ENCODE measurements at regions not wholly inside any gene's neighbourhood (a gene's known extent, or its start where the extent isn't known, plus 50 kb on each side); places are given as distances from the start of the nearest gene placed in this dataset.

DNA sequence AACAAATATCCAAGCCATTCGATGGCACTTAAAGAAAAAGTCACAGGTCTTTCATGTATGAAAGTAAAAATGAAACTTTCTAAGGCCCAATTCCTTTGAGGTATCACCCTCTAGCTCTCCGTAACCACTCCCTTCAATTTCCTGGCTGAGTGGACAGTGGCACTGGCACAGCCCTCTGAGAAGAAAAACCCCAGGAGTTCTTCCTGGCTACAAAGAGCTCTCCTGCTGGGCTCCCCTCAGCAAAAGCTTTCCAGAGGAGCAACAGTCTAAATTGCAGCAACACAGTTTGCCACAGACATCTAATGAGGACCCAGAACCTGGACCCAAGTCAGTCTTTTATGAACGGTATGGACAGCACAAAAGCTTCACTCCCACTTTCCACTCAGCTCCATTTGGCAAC lies 71.8 kb downstream of the FUNDC1 start:
- TF ChIP-seq, protein P1, sequence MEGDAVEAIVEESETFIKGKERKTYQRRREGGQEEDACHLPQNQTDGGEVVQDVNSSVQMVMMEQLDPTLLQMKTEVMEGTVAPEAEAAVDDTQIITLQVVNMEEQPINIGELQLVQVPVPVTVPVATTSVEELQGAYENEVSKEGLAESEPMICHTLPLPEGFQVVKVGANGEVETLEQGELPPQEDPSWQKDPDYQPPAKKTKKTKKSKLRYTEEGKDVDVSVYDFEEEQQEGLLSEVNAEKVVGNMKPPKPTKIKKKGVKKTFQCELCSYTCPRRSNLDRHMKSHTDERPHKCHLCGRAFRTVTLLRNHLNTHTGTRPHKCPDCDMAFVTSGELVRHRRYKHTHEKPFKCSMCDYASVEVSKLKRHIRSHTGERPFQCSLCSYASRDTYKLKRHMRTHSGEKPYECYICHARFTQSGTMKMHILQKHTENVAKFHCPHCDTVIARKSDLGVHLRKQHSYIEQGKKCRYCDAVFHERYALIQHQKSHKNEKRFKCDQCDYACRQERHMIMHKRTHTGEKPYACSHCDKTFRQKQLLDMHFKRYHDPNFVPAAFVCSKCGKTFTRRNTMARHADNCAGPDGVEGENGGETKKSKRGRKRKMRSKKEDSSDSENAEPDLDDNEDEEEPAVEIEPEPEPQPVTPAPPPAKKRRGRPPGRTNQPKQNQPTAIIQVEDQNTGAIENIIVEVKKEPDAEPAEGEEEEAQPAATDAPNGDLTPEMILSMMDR (IDR thresholded peaks at IDR 0.05; ENCODE audit: low read depth, low read length, missing control alignments) = no peak
- no peak for DNase-seq (ENCODE audit: extremely low read depth, low read depth)
- H3K4me3 ChIP-seq (replicated peaks; ENCODE audit: low read depth, low read length) = no peak overlapping the region

DNA sequence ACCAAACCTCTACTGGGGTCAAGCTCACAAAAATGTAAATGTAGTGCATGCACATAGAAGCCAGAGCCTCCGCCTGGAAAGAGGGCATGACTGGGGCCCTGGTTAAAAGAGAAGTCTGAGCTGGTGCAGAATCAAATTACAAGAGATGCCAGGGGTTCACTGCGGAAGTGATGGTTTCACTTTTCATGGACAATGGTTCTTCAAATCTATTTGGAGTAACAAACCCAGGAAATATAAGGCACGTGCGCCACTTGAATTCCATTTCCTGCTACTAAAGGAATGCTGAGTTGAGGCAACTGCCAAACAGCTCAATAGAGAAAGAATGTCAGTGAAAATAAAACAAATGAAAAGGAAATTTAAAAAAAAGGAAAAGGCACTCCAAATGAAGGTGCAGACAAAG lies 79.8 kb downstream of the FUNDC1 start:
- TF ChIP-seq, protein P1 (IDR thresholded peaks at IDR 0.05; ENCODE audit: low read depth, low read length, missing control alignments) = no peak
- no peak for DNase-seq (ENCODE audit: extremely low read depth, low read depth)
- no peak overlapping the region for H3K4me3 ChIP-seq (replicated peaks; ENCODE audit: low read depth, low read length)

DNA sequence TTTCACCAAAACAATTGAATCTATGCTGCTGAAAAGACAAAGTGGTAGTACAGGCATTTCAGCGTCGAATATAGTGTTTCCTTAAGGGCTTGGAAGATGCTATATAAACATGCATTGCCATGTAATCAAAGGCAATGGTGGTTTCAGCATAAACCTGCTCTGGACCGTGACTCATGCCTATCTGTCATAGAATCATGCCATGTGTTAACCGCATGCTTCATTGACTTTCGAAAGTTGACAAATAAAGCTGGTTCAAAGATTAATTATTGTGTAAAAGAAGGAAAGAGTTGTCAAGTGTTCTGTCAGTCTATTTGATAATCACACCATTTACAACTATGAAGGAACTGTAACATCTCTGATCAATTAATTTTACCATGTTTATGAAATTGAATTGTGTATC lies 83.2 kb downstream of the FUNDC1 start:
- DNase-seq (ENCODE audit: extremely low read depth, low read depth) = no peak
- TF ChIP-seq, protein P1 (IDR thresholded peaks at IDR 0.05; ENCODE audit: low read depth, low read length, missing control alignments) = no peak
- no peak overlapping the region for H3K4me3 ChIP-seq (replicated peaks; ENCODE audit: low read depth, low read length)

DNA sequence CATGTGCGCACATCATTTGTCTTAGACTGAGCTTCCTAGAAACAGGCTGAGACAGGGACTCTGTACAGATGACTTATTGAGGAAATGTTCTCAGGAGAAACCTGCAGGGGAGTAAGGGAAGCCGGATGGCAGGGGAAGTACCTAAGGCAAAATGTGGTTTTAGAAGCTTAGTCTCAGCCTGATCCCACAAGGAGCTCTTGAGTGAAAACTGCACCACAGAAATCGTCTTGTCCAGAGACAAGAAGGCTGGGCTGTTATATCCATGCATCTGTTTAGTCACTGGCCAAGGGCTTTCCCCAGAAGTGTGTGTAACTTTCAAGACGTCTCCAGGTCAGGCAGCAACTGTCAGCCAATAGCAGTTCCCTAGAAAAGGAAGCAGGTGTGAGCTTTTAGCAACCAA lies 86.0 kb downstream of the FUNDC1 start:
- no peak for DNase-seq (ENCODE audit: extremely low read depth, low read depth)
- TF ChIP-seq, protein P1 (IDR thresholded peaks at IDR 0.05; ENCODE audit: low read depth, low read length, missing control alignments) = no peak

DNA sequence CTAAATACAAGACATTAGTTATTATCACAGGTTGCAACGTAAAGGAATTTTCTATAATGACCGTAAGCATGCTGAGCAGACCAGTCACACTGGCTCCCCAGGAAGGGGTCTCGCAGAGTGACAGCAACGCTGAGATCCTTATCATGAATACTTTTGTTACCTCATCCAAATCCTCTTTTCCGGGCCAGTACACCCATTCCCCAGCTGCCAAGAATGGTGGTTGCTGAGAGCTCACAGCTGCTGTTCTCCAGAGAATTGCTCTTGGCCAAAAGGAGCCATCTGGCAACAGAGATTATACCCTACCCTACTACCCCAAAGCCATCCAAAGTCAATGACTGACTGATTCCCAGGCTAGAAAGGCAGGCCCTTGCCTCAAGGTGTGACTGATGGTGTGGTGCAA lies 91.6 kb downstream of the FUNDC1 start:
- no peak for DNase-seq (ENCODE audit: extremely low read depth, low read depth)
- TF ChIP-seq, protein P1 (IDR thresholded peaks at IDR 0.05; ENCODE audit: low read depth, low read length, missing control alignments) = no peak
- H3K4me3 ChIP-seq (replicated peaks; ENCODE audit: low read depth, low read length) = no peak overlapping the region

More for the DNA sequence above, 86.0 kb downstream of the FUNDC1 start:
- H3K4me3 ChIP-seq (replicated peaks; ENCODE audit: low read depth, low read length) = no peak overlapping the region

DNA sequence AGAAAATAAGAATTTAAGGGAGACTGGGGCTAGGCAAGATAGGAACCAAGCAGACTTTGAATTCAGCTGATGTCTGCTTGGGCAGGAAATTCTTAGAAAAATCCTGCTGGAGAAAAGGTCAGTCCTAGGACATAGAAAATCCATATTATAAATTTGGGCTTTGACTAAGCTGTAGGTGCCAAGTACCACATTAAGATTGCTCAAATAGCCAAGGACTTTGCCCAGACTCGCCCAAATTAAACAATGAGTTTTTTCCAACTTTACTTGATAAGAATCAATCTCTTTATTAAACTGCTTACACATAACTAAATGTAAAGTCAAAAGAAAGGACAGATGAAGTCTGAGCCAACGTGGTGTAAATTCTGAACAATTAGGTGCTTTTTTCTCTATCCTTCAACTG lies 95.4 kb downstream of the FUNDC1 start:
- H3K4me3 ChIP-seq (replicated peaks; ENCODE audit: low read depth, low read length) = no peak overlapping the region
- TF ChIP-seq, protein P1 (IDR thresholded peaks at IDR 0.05; ENCODE audit: low read depth, low read length, missing control alignments) = no peak
- no peak for DNase-seq (ENCODE audit: extremely low read depth, low read depth)

DNA sequence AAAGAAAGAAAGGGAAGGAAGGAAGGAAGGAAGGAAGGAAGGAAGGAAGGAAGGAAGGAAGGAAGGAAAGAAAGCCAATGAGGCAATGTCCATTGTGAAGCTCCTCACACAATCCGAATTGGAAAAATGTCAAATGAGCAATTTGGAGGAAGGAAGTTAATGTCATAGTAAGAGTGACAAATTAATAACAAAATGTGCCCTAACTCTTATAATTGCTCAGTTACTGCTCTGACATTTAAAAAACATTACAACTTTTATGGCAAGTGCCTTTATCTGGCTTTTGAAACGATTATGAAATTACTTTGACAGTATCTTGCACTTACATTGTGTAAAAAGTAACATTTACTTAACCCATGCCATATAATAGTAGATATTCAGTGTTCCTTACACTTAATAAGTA lies 96.5 kb upstream of the EFHC2 start:
- TF ChIP-seq, protein P1 (IDR thresholded peaks at IDR 0.05; ENCODE audit: low read depth, low read length, missing control alignments) = no peak
- H3K4me3 ChIP-seq (replicated peaks; ENCODE audit: low read depth, low read length) = no peak overlapping the region
- no peak for DNase-seq (ENCODE audit: extremely low read depth, low read depth)
